AG09319 (cell line): ENCODE measurements at regions not wholly inside any gene's neighbourhood (a gene's known extent, or its start where the extent isn't known, plus 50 kb on each side); places are given as distances from the start of the nearest gene placed in this dataset.

Source experiments
- DNase-seq: peaks from one replicate; pipeline ENCODE4 v3.0.0-alpha.2; 2010; ENCODE audit warnings: low read depth; ENCODE audit errors: extremely low read depth
- TF ChIP-seq, protein P1 (sequence below): IDR thresholded peaks from 2 replicates; pipeline ENCODE4 v1.5.1; 2011; ENCODE audit warnings: low read depth, mild to moderate bottlenecking, inconsistent platforms, low read length, moderate library complexity

DNA sequence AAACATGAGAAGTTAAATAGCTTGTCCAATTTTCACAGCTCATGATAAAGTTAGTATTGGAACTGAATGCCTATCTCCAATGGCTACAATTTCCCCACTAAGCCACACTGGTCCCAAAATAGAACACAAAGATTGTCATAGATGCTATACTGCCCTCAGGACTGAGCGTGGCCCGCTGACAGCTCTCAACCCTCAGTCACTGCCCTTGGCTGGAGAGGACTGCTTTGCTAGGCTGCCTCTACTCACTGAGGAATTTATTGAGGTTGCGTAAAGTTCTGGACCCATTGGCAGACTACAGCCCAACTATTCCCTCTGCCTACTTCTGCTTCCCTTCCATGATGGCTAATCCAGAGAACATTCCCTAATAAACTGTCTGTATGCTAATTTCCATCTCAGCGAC lies 165.5 kb upstream of the BET1 start:
- TF ChIP-seq, protein P1, sequence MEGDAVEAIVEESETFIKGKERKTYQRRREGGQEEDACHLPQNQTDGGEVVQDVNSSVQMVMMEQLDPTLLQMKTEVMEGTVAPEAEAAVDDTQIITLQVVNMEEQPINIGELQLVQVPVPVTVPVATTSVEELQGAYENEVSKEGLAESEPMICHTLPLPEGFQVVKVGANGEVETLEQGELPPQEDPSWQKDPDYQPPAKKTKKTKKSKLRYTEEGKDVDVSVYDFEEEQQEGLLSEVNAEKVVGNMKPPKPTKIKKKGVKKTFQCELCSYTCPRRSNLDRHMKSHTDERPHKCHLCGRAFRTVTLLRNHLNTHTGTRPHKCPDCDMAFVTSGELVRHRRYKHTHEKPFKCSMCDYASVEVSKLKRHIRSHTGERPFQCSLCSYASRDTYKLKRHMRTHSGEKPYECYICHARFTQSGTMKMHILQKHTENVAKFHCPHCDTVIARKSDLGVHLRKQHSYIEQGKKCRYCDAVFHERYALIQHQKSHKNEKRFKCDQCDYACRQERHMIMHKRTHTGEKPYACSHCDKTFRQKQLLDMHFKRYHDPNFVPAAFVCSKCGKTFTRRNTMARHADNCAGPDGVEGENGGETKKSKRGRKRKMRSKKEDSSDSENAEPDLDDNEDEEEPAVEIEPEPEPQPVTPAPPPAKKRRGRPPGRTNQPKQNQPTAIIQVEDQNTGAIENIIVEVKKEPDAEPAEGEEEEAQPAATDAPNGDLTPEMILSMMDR, result no peak
- no peak for DNase-seq

DNA sequence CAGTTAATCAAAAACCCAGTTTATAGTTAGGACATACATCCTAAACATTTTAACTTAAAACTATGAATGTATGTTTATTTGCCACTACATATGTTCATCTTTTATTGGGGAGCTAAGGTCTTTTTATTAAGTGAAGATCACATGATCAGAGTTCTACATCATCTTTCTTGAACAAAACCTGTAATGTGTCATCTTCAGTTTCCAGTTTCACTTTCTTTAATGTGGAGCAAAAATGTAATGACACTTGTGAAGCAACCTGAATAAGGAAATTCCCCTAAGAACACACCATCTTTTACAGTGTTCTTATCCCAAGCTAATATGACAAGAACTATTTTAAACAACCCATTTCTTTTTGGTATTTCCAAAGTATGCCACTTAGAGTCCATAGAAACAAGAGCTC lies 166.7 kb upstream of the BET1 start:
- TF ChIP-seq, protein P1, result no peak
- no peak for DNase-seq

DNA sequence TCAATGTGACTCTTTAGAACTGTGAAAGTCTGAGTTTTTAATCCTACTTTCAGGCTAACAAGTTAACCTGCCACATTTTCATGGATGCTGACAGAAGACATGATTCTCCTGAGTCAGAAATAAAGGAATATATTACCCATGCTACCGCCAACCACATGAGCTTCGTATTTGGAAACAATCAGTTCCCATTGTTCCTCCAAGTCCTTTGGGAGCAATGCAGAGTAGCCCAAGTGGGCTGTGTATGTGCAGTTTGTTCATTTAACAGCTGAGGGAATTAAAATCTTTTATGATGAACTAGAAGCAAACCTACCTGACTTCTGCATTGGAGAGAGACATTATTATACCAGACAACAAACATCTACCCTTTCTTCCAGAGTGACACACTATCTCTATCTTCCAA lies 169.3 kb upstream of the BET1 start:
- DNase-seq, result no peak

DNA sequence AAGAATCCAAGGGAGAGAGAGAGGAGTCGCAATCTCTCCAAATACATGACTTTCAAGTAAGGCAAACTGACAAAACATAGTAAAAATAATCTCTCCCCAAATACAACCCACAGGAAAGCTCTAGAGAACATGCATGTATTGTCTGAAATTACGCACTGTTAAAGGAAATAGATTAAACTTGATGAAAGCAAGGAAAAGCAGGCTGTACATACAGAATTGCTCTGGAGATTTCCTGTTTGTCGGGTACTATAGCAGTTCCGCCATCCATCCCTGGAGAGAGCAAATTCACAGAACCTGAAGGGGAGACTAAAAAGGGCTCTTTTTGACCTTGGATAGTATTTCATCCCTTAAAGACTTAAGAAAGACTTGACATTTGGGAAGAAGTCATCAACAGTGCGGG lies 170.2 kb upstream of the BET1 start:
- DNase-seq, result no peak
- TF ChIP-seq, protein P1, result no peak

More for the DNA sequence above, 169.3 kb upstream of the BET1 start:
- TF ChIP-seq, protein P1, result no peak

DNA sequence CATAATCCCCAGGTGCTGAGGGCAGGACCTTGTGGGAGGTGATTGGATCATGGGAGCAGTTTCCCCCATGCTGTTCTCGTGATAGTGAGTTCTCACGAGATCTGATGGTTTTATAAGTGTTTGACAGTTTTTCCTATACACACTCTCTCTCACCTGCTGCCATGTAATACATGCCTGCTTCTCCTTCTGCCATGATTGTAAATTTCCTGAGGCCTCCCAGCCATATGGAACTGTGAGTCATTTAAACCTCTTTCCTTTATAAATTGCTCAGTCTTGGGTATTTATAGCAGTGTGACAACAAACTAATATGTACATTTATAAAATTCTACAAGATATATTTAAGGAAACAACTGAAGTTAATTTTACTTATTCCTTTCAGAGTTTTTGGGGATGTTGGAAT lies 170.8 kb upstream of the BET1 start:
- TF ChIP-seq, protein P1, result no peak
- DNase-seq, result no peak

GRCh38 chr7:94176694-94177200 lies 172.6 kb upstream of the BET1 start:
- no peak for DNase-seq
- TF ChIP-seq, protein P1, result no peak

GRCh38 chr7:94177441-94177840 lies 173.3 kb upstream of the BET1 start:
- TF ChIP-seq, protein P1, result no peak
- DNase-seq, result no peak
